GM12878 (cell line): ENCODE measurements at regions not wholly inside any gene's neighbourhood (a gene's known extent, or its start where the extent isn't known, plus 50 kb on each side); places are given as distances from the start of the nearest gene placed in this dataset.

Source experiments
- ATF3 ChIP-seq: IDR thresholded peaks from 2 replicates; pipeline ENCODE4 v1.6.1; 2011; ENCODE audit warnings: low read depth, mild to moderate bottlenecking, low read length, moderate library complexity, borderline replicate concordance; ENCODE audit errors: extremely low read depth
- BCL11A ChIP-seq: IDR thresholded peaks from 2 replicates; pipeline ENCODE4 v1.6.1; 2011; ENCODE audit warnings: low read depth, low read length
- BCL3 ChIP-seq: IDR thresholded peaks from 2 replicates; pipeline ENCODE4 v1.6.1; 2011; ENCODE audit warnings: borderline replicate concordance, low read depth, mild to moderate bottlenecking, moderate library complexity, low read length; ENCODE audit not compliant: insufficient read depth, poor library complexity, severe bottlenecking
- CBFB ChIP-seq: IDR thresholded peaks from 2 replicates; pipeline ENCODE4 v1.6.1; 2016; ENCODE audit warnings: antibody characterized with exemption, low read depth
- CEBPB ChIP-seq, 2 experiments: fragments of 150-350 bp in 1 of 2; IDR thresholded peaks; 2 replicates each; pipeline ENCODE4 v1.6.1; 2012 to 2014; ENCODE audit warnings: low read depth in 2 of 2, low read length in 2 of 2, borderline replicate concordance in 1 of 2, inconsistent platforms in 1 of 2
- CHD1 ChIP-seq: IDR thresholded peaks from 2 replicates; pipeline ENCODE4 v1.6.1; 2012; ENCODE audit warnings: low read depth, low read length, improper control_type of control experiment
- CREM ChIP-seq: IDR thresholded peaks from 2 replicates; pipeline ENCODE4 v1.6.1; 2014; ENCODE audit warnings: antibody characterized with exemption, low read depth
- ESRRA ChIP-seq: IDR thresholded peaks from 2 replicates; pipeline ENCODE4 v1.6.1; 2012; ENCODE audit warnings: mild to moderate bottlenecking, low read length, improper control_type of control experiment
- ETV6 ChIP-seq, 2 experiments: fragments of 450-650 bp in 1 of 2; IDR thresholded peaks in 1 of 2; conservative IDR thresholded peaks in 1 of 2; 2 replicates each; pipeline ENCODE4 v1.6.1; 2014; ENCODE audit warnings: antibody characterized with exemption in 1 of 2, borderline replicate concordance in 1 of 2, low read depth in 1 of 2, mild to moderate bottlenecking in 1 of 2, moderate library complexity in 1 of 2
- FOXM1 ChIP-seq: IDR thresholded peaks from 2 replicates; pipeline ENCODE4 v1.6.1; 2012; ENCODE audit warnings: low read depth, mild to moderate bottlenecking, inconsistent platforms, low read length, moderate library complexity
- HCFC1 ChIP-seq: fragments of 150-350 bp; IDR thresholded peaks from 2 replicates; pipeline ENCODE4 v1.6.1; 2014; ENCODE audit warnings: low read length
- IKZF2 ChIP-seq, 2 experiments: fragments of 450-650 bp; IDR thresholded peaks; 2 replicates each; pipeline ENCODE4 v1.6.1; 2017; ENCODE audit warnings: mild to moderate bottlenecking in 2 of 2, moderate library complexity in 2 of 2
- IRF4 ChIP-seq: IDR thresholded peaks from 2 replicates; pipeline ENCODE4 v1.6.1; 2011; ENCODE audit warnings: low read depth, low read length
- JUNB ChIP-seq: IDR thresholded peaks from 2 replicates; pipeline ENCODE4 v1.6.1; 2016; ENCODE audit warnings: antibody characterized with exemption, mild to moderate bottlenecking
- MEF2A ChIP-seq: IDR thresholded peaks from 2 replicates; pipeline ENCODE4 v1.6.1; 2011; ENCODE audit warnings: low read depth, mild to moderate bottlenecking, low read length, moderate library complexity; ENCODE audit not compliant: insufficient read depth
- MYB ChIP-seq: fragments of 150-350 bp; IDR thresholded peaks from 2 replicates; pipeline ENCODE4 v1.6.1; 2014; ENCODE audit warnings: mild to moderate bottlenecking, low read depth, low read length, borderline replicate concordance
- RUNX3 ChIP-seq: IDR thresholded peaks from 2 replicates; pipeline ENCODE4 v1.6.1; 2012; ENCODE audit warnings: low read length, inconsistent platforms
- SKIL ChIP-seq: fragments of 450-650 bp; IDR thresholded peaks from 2 replicates; pipeline ENCODE4 v1.6.1; 2017; ENCODE audit warnings: mild to moderate bottlenecking, low read depth, inconsistent platforms; ENCODE audit not compliant: poor library complexity, severe bottlenecking
- STAT3 ChIP-seq: IDR thresholded peaks from 2 replicates; pipeline ENCODE4 v1.6.1; 2011; ENCODE audit warnings: low read depth, low read length, improper control_type of control experiment
- TBL1XR1 ChIP-seq: IDR thresholded peaks from 2 replicates; pipeline ENCODE4 v1.6.1; 2012; ENCODE audit warnings: low read depth, low read length, improper control_type of control experiment
- TCF3 ChIP-seq: IDR thresholded peaks from 2 replicates; pipeline ENCODE4 v1.6.1; 2012; ENCODE audit warnings: low read depth, mild to moderate bottlenecking, low read length, borderline replicate concordance; ENCODE audit not compliant: insufficient read depth
- YY1 ChIP-seq: IDR thresholded peaks from 2 replicates; pipeline ENCODE4 v1.6.1; 2011; ENCODE audit warnings: low read depth, mild to moderate bottlenecking, low read length
- ZNF217 ChIP-seq: fragments of 450-650 bp; IDR thresholded peaks from 2 replicates; pipeline ENCODE4 v1.6.1; 2017; ENCODE audit warnings: antibody characterized with exemption, mild to moderate bottlenecking
- ZNF24 ChIP-seq: fragments of 450-650 bp; IDR thresholded peaks from 2 replicates; pipeline ENCODE4 v1.6.1; 2017; ENCODE audit warnings: antibody characterized with exemption, mild to moderate bottlenecking
- ZSCAN29 ChIP-seq: fragments of 450-650 bp; IDR thresholded peaks from 2 replicates; pipeline ENCODE4 v1.6.1; 2017; ENCODE audit warnings: mild to moderate bottlenecking, moderate library complexity
- TF ChIP-seq, protein P1 (sequence below): fragments of 450-650 bp; conservative IDR thresholded peaks from 2 replicates; pipeline ENCODE4 v1.6.1; 2017; ENCODE audit warnings: mild to moderate bottlenecking, moderate library complexity

DNA sequence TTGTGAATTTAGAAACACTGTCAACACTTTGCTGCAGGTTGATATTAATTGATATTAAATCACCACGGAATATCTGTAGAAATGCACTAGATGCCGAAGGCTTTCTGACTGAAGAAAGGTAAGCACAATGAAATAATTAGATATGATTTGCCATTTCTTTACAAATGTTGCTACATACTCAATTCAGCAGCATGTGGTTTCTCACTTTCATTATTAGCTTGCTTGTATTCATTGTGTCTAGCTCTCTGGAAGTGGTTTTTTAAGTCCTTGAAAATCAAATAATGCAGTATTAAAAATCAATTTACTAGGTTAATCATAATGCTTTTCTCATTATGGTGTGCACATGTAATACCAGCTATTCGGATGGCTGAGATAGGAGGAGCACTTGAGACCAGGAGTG, 231.3 kb upstream of the MARCKS start (continued):
- TF ChIP-seq BCL3 (peak; percentile 59), ATF3 (no peak), ETV6 (conservative IDR thresholded peaks at IDR 0.05 in 1 of 2, IDR thresholded peaks at IDR 0.05 in 1 of 2; ENCODE audit: borderline replicate concordance in 1 of 2, low read depth in 1 of 2) (peak in 1 of 2 experiments; percentile 65; a peak in 1 of 4 replicates), ESRRA (no peak), HCFC1 (no peak), RUNX3 (peak; percentile 98), CHD1 (no peak), SKIL (peak; percentile 91), CBFB (peak; percentile 81; the same call in 1 of the 2 replicates), TCF3 (no peak), TBL1XR1 (0 out of 2 replicates have a peak, but pooled peaks have one; percentile 59), JUNB (peak; percentile 98), ZNF217 (peak; percentile 58; the same call in 1 of the 2 replicates), ZNF24 (peak; percentile 73), STAT3 (no peak), CEBPB (IDR thresholded peaks at IDR 0.05; ENCODE audit: borderline replicate concordance in 1 of 2, low read depth in 2 of 2, low read length in 2 of 2) (peak in 1 of 2 experiments; percentile 57; a peak in 1 of 4 replicates), MEF2A (peak; percentile 53; the same call in 1 of the 2 replicates), BCL11A (peak; percentile 89), CREM (peak; percentile 61), IKZF2 (IDR thresholded peaks at IDR 0.05) (peak in 1 of 2 experiments; percentile 67; a peak in 3 of 4 replicates), IRF4 (peak; percentile 94), MYB (no peak), YY1 (no peak), ZSCAN29 (0 out of 2 replicates have a peak, but pooled peaks have one; percentile 34), FOXM1 (peak; percentile 84; the same call in 1 of the 2 replicates)
- TF ChIP-seq, protein P1, sequence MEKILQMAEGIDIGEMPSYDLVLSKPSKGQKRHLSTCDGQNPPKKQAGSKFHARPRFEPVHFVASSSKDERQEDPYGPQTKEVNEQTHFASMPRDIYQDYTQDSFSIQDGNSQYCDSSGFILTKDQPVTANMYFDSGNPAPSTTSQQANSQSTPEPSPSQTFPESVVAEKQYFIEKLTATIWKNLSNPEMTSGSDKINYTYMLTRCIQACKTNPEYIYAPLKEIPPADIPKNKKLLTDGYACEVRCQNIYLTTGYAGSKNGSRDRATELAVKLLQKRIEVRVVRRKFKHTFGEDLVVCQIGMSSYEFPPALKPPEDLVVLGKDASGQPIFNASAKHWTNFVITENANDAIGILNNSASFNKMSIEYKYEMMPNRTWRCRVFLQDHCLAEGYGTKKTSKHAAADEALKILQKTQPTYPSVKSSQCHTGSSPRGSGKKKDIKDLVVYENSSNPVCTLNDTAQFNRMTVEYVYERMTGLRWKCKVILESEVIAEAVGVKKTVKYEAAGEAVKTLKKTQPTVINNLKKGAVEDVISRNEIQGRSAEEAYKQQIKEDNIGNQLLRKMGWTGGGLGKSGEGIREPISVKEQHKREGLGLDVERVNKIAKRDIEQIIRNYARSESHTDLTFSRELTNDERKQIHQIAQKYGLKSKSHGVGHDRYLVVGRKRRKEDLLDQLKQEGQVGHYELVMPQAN = no peak
